ENCODE measurements at regions not wholly inside any gene's neighbourhood (a gene's known extent, or its start where the extent isn't known, plus 50 kb on each side); places are given as distances from the start of the nearest gene placed in this dataset.

- ChIA-PET CTCF (no interaction called here), POLR2A (no interaction called here)
- Histone ChIP-seq H3K9me3 (no peaks in the 10 kb centered on the region), H3K9me2 (no peaks in the 10 kb centered on the region), H3K9ac (peak overlapping the region; percentile 66), H3K27ac (ENCODE audit: low read depth in 2 of 2, low read length in 1 of 2) (peak overlapping the region; percentile 69 to 84), H3K4me3 (ENCODE audit: low read depth in 2 of 2, low read length in 1 of 2) (peak overlapping the region; percentile 35 to 48; a peak in 3 of 4 replicates), H3F3A (replicated peaks; ENCODE audit: insufficient read depth) (peaks cover 33% of the 10 kb centered on the region), H3K79me2 (ENCODE audit: insufficient read depth) (peaks cover 28% of the 10 kb centered on the region), H3K4me2 (peak overlapping the region; percentile 55), H3K4me1 (ENCODE audit: control insufficient read depth in 1 of 2, insufficient read depth in 2 of 2, low read depth in 1 of 2, low read length in 1 of 2) (peaks cover 0 to 19% of the 10 kb centered on the region in 2 experiments; a peak in 3 of 4 replicates), H2AFZ (ENCODE audit: low read depth) (peak overlapping the region; percentile 14; the same call in 1 of the 2 replicates), H4K20me1 (ENCODE audit: insufficient read depth) (no peaks in the 10 kb centered on the region), H3K27me3 (ENCODE audit: insufficient read depth) (no peaks in the 10 kb centered on the region), H3K36me3 (replicated peaks in 1 of 2; ENCODE audit: control insufficient read depth in 1 of 2, insufficient read depth in 2 of 2, low read length in 1 of 2) (no peaks in the 10 kb centered on the region)
- no peak for DNase-seq
- TF ChIP-seq MXI1 (IDR thresholded peaks at IDR 0.05; ENCODE audit: low read depth, low read length) (no peak), JUND (IDR thresholded peaks at IDR 0.05) (peak; percentile 90), EP300 (IDR thresholded peaks at IDR 0.05; ENCODE audit: borderline replicate concordance in 1 of 2, low read depth in 1 of 2, low read length in 1 of 2) (peak in 1 of 2 experiments; percentile 57; a peak in 1 of 4 replicates), RXRA (IDR thresholded peaks at IDR 0.05; ENCODE audit: borderline replicate concordance, low read depth) (peak; percentile 48; the same call in 1 of the 2 replicates), MEF2A (IDR thresholded peaks at IDR 0.05; ENCODE audit: borderline replicate concordance, low read depth) (peak; percentile 57; the same call in 1 of the 2 replicates), FOSL2 (IDR thresholded peaks at IDR 0.05; ENCODE audit: borderline replicate concordance, low read depth) (peak; percentile 88), NFIC (IDR thresholded peaks at IDR 0.05; ENCODE audit: borderline replicate concordance) (peak; percentile 92), YY1 (IDR thresholded peaks at IDR 0.05; ENCODE audit: low read depth) (no peak), TCF12 (IDR thresholded peaks at IDR 0.05) (peak; percentile 65), CHD2 (IDR thresholded peaks at IDR 0.05; ENCODE audit: low read length, partially characterized antibody) (no peak), TEAD4 (IDR thresholded peaks at IDR 0.05; ENCODE audit: borderline replicate concordance, insufficient read depth) (peak; percentile 55; the same call in 1 of the 2 replicates), RCOR1 (IDR thresholded peaks at IDR 0.05; ENCODE audit: low read length) (no peak)
- TF ChIP-seq, protein P1, sequence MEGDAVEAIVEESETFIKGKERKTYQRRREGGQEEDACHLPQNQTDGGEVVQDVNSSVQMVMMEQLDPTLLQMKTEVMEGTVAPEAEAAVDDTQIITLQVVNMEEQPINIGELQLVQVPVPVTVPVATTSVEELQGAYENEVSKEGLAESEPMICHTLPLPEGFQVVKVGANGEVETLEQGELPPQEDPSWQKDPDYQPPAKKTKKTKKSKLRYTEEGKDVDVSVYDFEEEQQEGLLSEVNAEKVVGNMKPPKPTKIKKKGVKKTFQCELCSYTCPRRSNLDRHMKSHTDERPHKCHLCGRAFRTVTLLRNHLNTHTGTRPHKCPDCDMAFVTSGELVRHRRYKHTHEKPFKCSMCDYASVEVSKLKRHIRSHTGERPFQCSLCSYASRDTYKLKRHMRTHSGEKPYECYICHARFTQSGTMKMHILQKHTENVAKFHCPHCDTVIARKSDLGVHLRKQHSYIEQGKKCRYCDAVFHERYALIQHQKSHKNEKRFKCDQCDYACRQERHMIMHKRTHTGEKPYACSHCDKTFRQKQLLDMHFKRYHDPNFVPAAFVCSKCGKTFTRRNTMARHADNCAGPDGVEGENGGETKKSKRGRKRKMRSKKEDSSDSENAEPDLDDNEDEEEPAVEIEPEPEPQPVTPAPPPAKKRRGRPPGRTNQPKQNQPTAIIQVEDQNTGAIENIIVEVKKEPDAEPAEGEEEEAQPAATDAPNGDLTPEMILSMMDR (IDR thresholded peaks at IDR 0.05) = no peak
- TF ChIP-seq, protein P2, sequence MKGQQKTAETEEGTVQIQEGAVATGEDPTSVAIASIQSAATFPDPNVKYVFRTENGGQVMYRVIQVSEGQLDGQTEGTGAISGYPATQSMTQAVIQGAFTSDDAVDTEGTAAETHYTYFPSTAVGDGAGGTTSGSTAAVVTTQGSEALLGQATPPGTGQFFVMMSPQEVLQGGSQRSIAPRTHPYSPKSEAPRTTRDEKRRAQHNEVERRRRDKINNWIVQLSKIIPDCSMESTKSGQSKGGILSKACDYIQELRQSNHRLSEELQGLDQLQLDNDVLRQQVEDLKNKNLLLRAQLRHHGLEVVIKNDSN (IDR thresholded peaks at IDR 0.05; ENCODE audit: borderline replicate concordance, low read depth) = no peak
- TF ChIP-seq, protein P3, sequence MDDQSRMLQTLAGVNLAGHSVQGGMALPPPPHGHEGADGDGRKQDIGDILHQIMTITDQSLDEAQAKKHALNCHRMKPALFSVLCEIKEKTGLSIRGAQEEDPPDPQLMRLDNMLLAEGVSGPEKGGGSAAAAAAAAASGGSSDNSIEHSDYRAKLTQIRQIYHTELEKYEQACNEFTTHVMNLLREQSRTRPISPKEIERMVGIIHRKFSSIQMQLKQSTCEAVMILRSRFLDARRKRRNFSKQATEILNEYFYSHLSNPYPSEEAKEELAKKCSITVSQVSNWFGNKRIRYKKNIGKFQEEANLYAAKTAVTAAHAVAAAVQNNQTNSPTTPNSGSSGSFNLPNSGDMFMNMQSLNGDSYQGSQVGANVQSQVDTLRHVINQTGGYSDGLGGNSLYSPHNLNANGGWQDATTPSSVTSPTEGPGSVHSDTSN (IDR thresholded peaks at IDR 0.05) = peak; percentile 53; the same call in 1 of the 2 replicates
- WGBS (ENCODE audit: low lambda C conversion rate) = 2% methylated on average over 2 of the region's 2 CpGs
Measured at GRCh38 chr6:78605909-78606446, 261.4 kb upstream of the IRAK1BP1 start.
